ENCODE measurements at regions not wholly inside any gene's neighbourhood (a gene's known extent, or its start where the extent isn't known, plus 50 kb on each side); places are given as distances from the start of the nearest gene placed in this dataset.

GRCh38 chr18:51952844-51953243 is 387.2 kb upstream of the DCC start (continued):
- TF ChIP-seq FOSL1 (IDR thresholded peaks at IDR 0.05; ENCODE audit: low read depth): no peak
- TF ChIP-seq ZBTB33 (IDR thresholded peaks at IDR 0.05; ENCODE audit: extremely low read depth, insufficient replicate concordance, low read length): no peak

- CTCF ChIA-PET: no interaction called here
- Histone ChIP-seq H3K27ac (ENCODE audit: low read depth, low read length) (no peak overlapping the region), H3K4me2 (ENCODE audit: low read length) (no peak overlapping the region), H3K27me3 (ENCODE audit: insufficient read depth, low read length) (no peaks in the 10 kb centered on the region), H3K4me1 (ENCODE audit: control insufficient read depth in 1 of 2, insufficient read depth in 2 of 2, low read length in 2 of 2) (no peaks in the 10 kb centered on the region), H3K9ac (ENCODE audit: low read length) (no peak overlapping the region), H3K9me3 (ENCODE audit: control insufficient read depth in 1 of 2, insufficient read depth in 1 of 2, low read depth in 1 of 2, low read length in 2 of 2) (peaks cover 0 to 25% of the 10 kb centered on the region in 2 experiments; a peak in 2 of 4 replicates), H3K79me2 (ENCODE audit: insufficient read depth, low read length) (no peaks in the 10 kb centered on the region), H2AFZ (ENCODE audit: low read depth, low read length, poor library complexity, severe bottlenecking) (no peak overlapping the region), H4K20me1 (ENCODE audit: insufficient read depth) (no peaks in the 10 kb centered on the region), H3K36me3 (ENCODE audit: control insufficient read depth in 1 of 2, insufficient read depth in 2 of 2, low read length in 2 of 2) (no peaks in the 10 kb centered on the region), H3K4me3 (replicated peaks in 1 of 2; ENCODE audit: low read depth in 1 of 2, low read length in 2 of 2) (no peak overlapping the region), H3K9me2 (ENCODE audit: insufficient read depth) (no peaks in the 10 kb centered on the region)
- RAD21 ChIA-PET (ENCODE audit: low non-redundant PET in 1 of 2, low total read pairs in 2 of 2, uncharacterized antibody in 2 of 2, unreplicated experiment in 2 of 2): no interaction called here
- DNase-seq (ENCODE audit: low read depth, low spot score): no peak
- intact Hi-C loops (cut with micrococcal nuclease): no loop called here
- no peak for ATAC-seq
- BruUV-seq (replicated peaks): no TSS peak
- POLR2A ChIA-PET: no interaction called here
- TF ChIP-seq SIN3A (IDR thresholded peaks at IDR 0.05; ENCODE audit: low read depth) (no peak), POLR2AphosphoS5 (IDR thresholded peaks at IDR 0.05; ENCODE audit: low read depth, low read length) (no peak), ZNF274 (IDR thresholded peaks at IDR 0.05; ENCODE audit: low read depth, low read length) (no peak), CEBPB (IDR thresholded peaks at IDR 0.05; ENCODE audit: low read depth) (no peak), CTCF (IDR thresholded peaks at IDR 0.05 in 2 of 3, conservative IDR thresholded peaks at IDR 0.05 in 1 of 3; ENCODE audit: borderline replicate concordance in 1 of 3, insufficient read depth in 1 of 3, low read depth in 2 of 3, low read length in 2 of 3) (no peak), ELF1 (IDR thresholded peaks at IDR 0.05; ENCODE audit: borderline replicate concordance, low read depth) (no peak), YY1 (IDR thresholded peaks at IDR 0.05; ENCODE audit: extremely low read depth, insufficient replicate concordance, low read depth, low read length) (no peak), REST (IDR thresholded peaks at IDR 0.05; ENCODE audit: low read depth) (no peak), EZH2 (IDR thresholded peaks at IDR 0.05) (no peak), TCF7L2 (IDR thresholded peaks at IDR 0.05; ENCODE audit: borderline replicate concordance, extremely low read depth, insufficient read depth, insufficient read length) (no peak), EGR1 (IDR thresholded peaks at IDR 0.05; ENCODE audit: low read depth) (no peak), ZBTB33 (IDR thresholded peaks at IDR 0.05; ENCODE audit: extremely low read depth, insufficient replicate concordance, low read length) (no peak), FOSL1 (IDR thresholded peaks at IDR 0.05; ENCODE audit: low read depth) (no peak), JUND (IDR thresholded peaks at IDR 0.05) (no peak), ATF3 (IDR thresholded peaks at IDR 0.05) (no peak)
Observed at GRCh38 chr18:51953521-51953920, 386.5 kb upstream of the DCC start.

Measured in HCT116 (cell line).